ENCODE measurements at regions not wholly inside any gene's neighbourhood (a gene's known extent, or its start where the extent isn't known, plus 50 kb on each side); places are given as distances from the start of the nearest gene placed in this dataset.

GRCh38 chr12:14257734-14258574 lies 107.5 kb upstream of the ATF7IP start:
- peak; percentile 87 for DNase-seq

- DNase-seq, result no peak
Observed at GRCh38 chr12:14258575-14258940, 106.9 kb upstream of the ATF7IP start.

- no peak for DNase-seq
Observed at GRCh38 chr12:14259481-14260010, 105.9 kb upstream of the ATF7IP start.

- peak; percentile 40 for DNase-seq
Observed at GRCh38 chr12:14260011-14260993, 105.2 kb upstream of the ATF7IP start.

GRCh38 chr12:14261096-14261495 lies 104.4 kb upstream of the ATF7IP start:
- no peak for DNase-seq

GRCh38 chr12:14261861-14262260 lies 103.6 kb upstream of the ATF7IP start:
- no peak for DNase-seq

GRCh38 chr12:14262771-14263511 lies 102.5 kb upstream of the ATF7IP start:
- DNase-seq, result no peak

GRCh38 chr12:14263742-14264141 lies 101.7 kb upstream of the ATF7IP start:
- peak; percentile 9 for DNase-seq

- DNase-seq, result no peak
Observed at GRCh38 chr12:14264316-14264715, 101.2 kb upstream of the ATF7IP start.

- peak; percentile 60 for DNase-seq
Observed at GRCh38 chr12:14264778-14265177, 100.7 kb upstream of the ATF7IP start.

GRCh38 chr12:14268120-14268515 lies 97.4 kb upstream of the ATF7IP start:
- DNase-seq, result no peak

GRCh38 chr12:14270392-14270791 lies 95.1 kb upstream of the ATF7IP start:
- no peak for DNase-seq

GRCh38 chr12:14272956-14273912 lies 92.2 kb upstream of the ATF7IP start:
- peak; percentile 35 for DNase-seq

GRCh38 chr12:14273913-14274311 lies 91.6 kb upstream of the ATF7IP start:
- DNase-seq, result no peak

GRCh38 chr12:14275111-14275510 lies 90.4 kb upstream of the ATF7IP start:
- no peak for DNase-seq

GRCh38 chr12:14275886-14276285 lies 89.6 kb upstream of the ATF7IP start:
- no peak for DNase-seq

- DNase-seq, result no peak
Observed at GRCh38 chr12:14278294-14278953, 87.1 kb upstream of the ATF7IP start.

- no peak for DNase-seq
Observed at GRCh38 chr12:14279845-14280244, 85.6 kb upstream of the ATF7IP start.

GRCh38 chr12:14280921-14281320 lies 84.6 kb upstream of the ATF7IP start:
- DNase-seq, result no peak

GRCh38 chr12:14281539-14281938 lies 83.9 kb upstream of the ATF7IP start:
- DNase-seq, result no peak
